ENCODE measurements at regions not wholly inside any gene's neighbourhood (a gene's known extent, or its start where the extent isn't known, plus 50 kb on each side); places are given as distances from the start of the nearest gene placed in this dataset.

- TF ChIP-seq, protein P1, sequence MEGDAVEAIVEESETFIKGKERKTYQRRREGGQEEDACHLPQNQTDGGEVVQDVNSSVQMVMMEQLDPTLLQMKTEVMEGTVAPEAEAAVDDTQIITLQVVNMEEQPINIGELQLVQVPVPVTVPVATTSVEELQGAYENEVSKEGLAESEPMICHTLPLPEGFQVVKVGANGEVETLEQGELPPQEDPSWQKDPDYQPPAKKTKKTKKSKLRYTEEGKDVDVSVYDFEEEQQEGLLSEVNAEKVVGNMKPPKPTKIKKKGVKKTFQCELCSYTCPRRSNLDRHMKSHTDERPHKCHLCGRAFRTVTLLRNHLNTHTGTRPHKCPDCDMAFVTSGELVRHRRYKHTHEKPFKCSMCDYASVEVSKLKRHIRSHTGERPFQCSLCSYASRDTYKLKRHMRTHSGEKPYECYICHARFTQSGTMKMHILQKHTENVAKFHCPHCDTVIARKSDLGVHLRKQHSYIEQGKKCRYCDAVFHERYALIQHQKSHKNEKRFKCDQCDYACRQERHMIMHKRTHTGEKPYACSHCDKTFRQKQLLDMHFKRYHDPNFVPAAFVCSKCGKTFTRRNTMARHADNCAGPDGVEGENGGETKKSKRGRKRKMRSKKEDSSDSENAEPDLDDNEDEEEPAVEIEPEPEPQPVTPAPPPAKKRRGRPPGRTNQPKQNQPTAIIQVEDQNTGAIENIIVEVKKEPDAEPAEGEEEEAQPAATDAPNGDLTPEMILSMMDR (IDR thresholded peaks at IDR 0.05): no peak
- no peak for TF ChIP-seq POLR2A (IDR thresholded peaks at IDR 0.05)
- TF ChIP-seq POLR2AphosphoS5 (IDR thresholded peaks at IDR 0.05; ENCODE audit: insufficient read depth in 1 of 2, low read depth in 1 of 2): no peak
Measured at GRCh38 chr4:149951152-149951900, 126.9 kb upstream of the DCLK2 start.
